IMR-90 (cell line): ENCODE measurements at regions not wholly inside any gene's neighbourhood (a gene's known extent, or its start where the extent isn't known, plus 50 kb on each side); places are given as distances from the start of the nearest gene placed in this dataset.

ENCODE experiments used
- ATAC-seq: fragments of 200-7000 bp; cut with Tn5 transposase; 2 replicates; pipeline ENCODE4 v1.9.1; 2020; ENCODE audit warnings: low read depth, mild to moderate bottlenecking, moderate library complexity
- BruUV-seq: library from RNA; stranded (reverse); fragments of 400-500 nt; replicated peaks from 2 replicates; lab custom pipeline; 2021; lab: Mats Ljungman, UMichigan
- CTCF ChIA-PET: fragments of 300-600 bp; formaldehyde crosslinking; extraction: SDS; loops from one replicate; lab custom pipeline; 2021; ENCODE audit warnings: antibody characterized with exemption; lab: Yijun Ruan, JAX
- POLR2A ChIA-PET: fragments of 300-600 bp; sonication (Branson Sonifier 250); formaldehyde crosslinking; loops from one replicate; lab custom pipeline; 2022; ENCODE audit warnings: antibody characterized with exemption; ENCODE audit not compliant: unreplicated experiment; lab: Charles Lee
- DNase-seq: peaks from one replicate; pipeline ENCODE4 v3.0.0; 2013
- H2AFZ ChIP-seq: replicated peaks from 2 replicates; pipeline ENCODE3; 2013; ENCODE audit warnings: low read length, mild to moderate bottlenecking; ENCODE audit not compliant: poor library complexity
- H2AK5ac ChIP-seq: 2 replicates; pipeline ENCODE4 v1.6.1; 2013; ENCODE audit warnings: low read depth, low read length, inconsistent platforms
- H2AK9ac ChIP-seq: replicated peaks from 2 replicates; pipeline ENCODE3; 2013; ENCODE audit warnings: mild to moderate bottlenecking, low read depth, low read length, moderate library complexity; ENCODE audit not compliant: poor library complexity
- H2BK120ac ChIP-seq: 2 replicates; pipeline ENCODE4 v1.6.1; 2013; ENCODE audit warnings: low read depth, low read length, inconsistent platforms
- H2BK15ac ChIP-seq: 3 replicates; pipeline ENCODE4 v1.6.1; 2013; ENCODE audit warnings: low read depth, low read length, inconsistent platforms
- H2BK20ac ChIP-seq: 2 replicates; pipeline ENCODE4 v1.6.1; 2013; ENCODE audit warnings: low read depth, mild to moderate bottlenecking, inconsistent platforms, low read length, moderate library complexity
- H2BK5ac ChIP-seq: 2 replicates; pipeline ENCODE4 v1.6.1; 2013; ENCODE audit warnings: mild to moderate bottlenecking, low read depth, low read length, inconsistent platforms; ENCODE audit not compliant: poor library complexity, severe bottlenecking
- H3K14ac ChIP-seq: replicated peaks from 2 replicates; pipeline ENCODE4 v1.6.1; 2013; ENCODE audit warnings: low read depth, low read length, inconsistent platforms
- H3K18ac ChIP-seq: 2 replicates; pipeline ENCODE4 v1.6.1; 2013; ENCODE audit warnings: low read depth, low read length, control low read depth
- H3K23ac ChIP-seq: 2 replicates; pipeline ENCODE4 v1.6.1; 2013; ENCODE audit warnings: low read depth, low read length, inconsistent platforms
- H3K27ac ChIP-seq: 2 replicates; pipeline ENCODE4 v1.5.1; 2013; ENCODE audit warnings: mild to moderate bottlenecking, control low read depth, low read length; ENCODE audit not compliant: insufficient read depth
- H3K27me3 ChIP-seq: 2 replicates; pipeline ENCODE4 v1.6.1; 2013; ENCODE audit warnings: low read length; ENCODE audit not compliant: control insufficient read depth, insufficient read depth
- H3K36me3 ChIP-seq: 2 replicates; pipeline ENCODE4 v1.6.1; 2013; ENCODE audit warnings: low read length, mixed read lengths; ENCODE audit not compliant: control insufficient read depth, insufficient read depth
- H3K4ac ChIP-seq: 2 replicates; pipeline ENCODE4 v1.6.1; 2013; ENCODE audit warnings: low read depth, low read length, inconsistent platforms
- H3K4me1 ChIP-seq: 2 replicates; pipeline ENCODE4 v1.6.1; 2013; ENCODE audit warnings: low read length, mixed read lengths; ENCODE audit not compliant: control insufficient read depth, insufficient read depth
- H3K4me2 ChIP-seq: 2 replicates; pipeline ENCODE4 v1.6.1; 2013; ENCODE audit warnings: low read depth, mild to moderate bottlenecking, control low read depth, low read length, moderate library complexity
- H3K4me3 ChIP-seq: 2 replicates; pipeline ENCODE4 v1.5.1; 2013; ENCODE audit warnings: low read depth, mild to moderate bottlenecking, control low read depth, low read length, moderate library complexity; ENCODE audit not compliant: insufficient read depth
- H3K56ac ChIP-seq: 2 replicates; pipeline ENCODE4 v1.6.1; 2013; ENCODE audit warnings: low read length, inconsistent platforms; ENCODE audit not compliant: insufficient read depth; ENCODE audit errors: extremely low read depth
- H3K79me1 ChIP-seq, 2 experiments: 2 replicates each; pipeline ENCODE4 v1.6.1; 2013; ENCODE audit warnings: low read length in 2 of 2, inconsistent platforms in 1 of 2, low read depth in 1 of 2
- H3K9ac ChIP-seq: 2 replicates; pipeline ENCODE4 v1.6.1; 2013; ENCODE audit warnings: low read depth, low read length, control low read depth
- H3K9me1 ChIP-seq: 2 replicates; pipeline ENCODE4 v1.6.1; 2013; ENCODE audit warnings: low read length, inconsistent platforms; ENCODE audit not compliant: insufficient read depth
- H3K9me3 ChIP-seq: 2 replicates; pipeline ENCODE4 v1.6.1; 2013; ENCODE audit warnings: low read length; ENCODE audit not compliant: control insufficient read depth, insufficient read depth
- H4K20me1 ChIP-seq: 2 replicates; pipeline ENCODE4 v1.6.1; 2013; ENCODE audit warnings: low read length, inconsistent platforms; ENCODE audit not compliant: insufficient read depth
- H4K5ac ChIP-seq: 2 replicates; pipeline ENCODE4 v1.6.1; 2013; ENCODE audit warnings: mild to moderate bottlenecking, low read depth, low read length, control low read depth
- H4K8ac ChIP-seq, 2 experiments: 2 replicates each; pipeline ENCODE4 v1.6.1; 2013; ENCODE audit warnings: low read depth in 2 of 2, low read length in 2 of 2, control low read depth in 1 of 2, inconsistent platforms in 1 of 2
- H4K91ac ChIP-seq: 2 replicates; pipeline ENCODE4 v1.6.1; 2013; ENCODE audit warnings: low read depth, low read length, inconsistent platforms; ENCODE audit not compliant: insufficient read depth
- CEBPB ChIP-seq: IDR thresholded peaks from 2 replicates; pipeline ENCODE4 v1.6.1; 2012; ENCODE audit warnings: low read depth, low read length, improper control_type of control experiment
- CHD1 ChIP-seq: IDR thresholded peaks from 2 replicates; pipeline ENCODE4 v1.6.1; 2012; ENCODE audit warnings: low read depth, low read length, improper control_type of control experiment
- CTCF ChIP-seq: conservative IDR thresholded peaks from 2 replicates; pipeline ENCODE4 v1.5.1; 2012; ENCODE audit warnings: mild to moderate bottlenecking, low read depth, low read length, improper control_type of control experiment
- ELK1 ChIP-seq: fragments of 150-350 bp; IDR thresholded peaks from 2 replicates; pipeline ENCODE4 v1.6.1; 2016; ENCODE audit warnings: low read depth, mild to moderate bottlenecking, low read length, moderate library complexity, borderline replicate concordance
- FOS ChIP-seq: fragments of 150-350 bp; IDR thresholded peaks from 2 replicates; pipeline ENCODE4 v1.6.1; 2016; ENCODE audit warnings: low read depth, low read length
- MAFK ChIP-seq: IDR thresholded peaks from 2 replicates; pipeline ENCODE4 v1.6.1; 2012; ENCODE audit warnings: low read depth, low read length, improper control_type of control experiment
- POLR2A ChIP-seq: IDR thresholded peaks from 2 replicates; pipeline ENCODE4 v1.6.1; 2012; ENCODE audit warnings: mild to moderate bottlenecking, low read depth, low read length
- WGBS, 2 experiments: methylation state at CpG; one replicate each; pipeline versions ENCODE4 v1.1.5 to v1.1.7; 2013; ENCODE audit warnings: missing lambda C conversion rate in 2 of 2; ENCODE audit not compliant: insufficient read length in 1 of 2; ENCODE audit errors: extremely low coverage in 2 of 2; 5-methylcytosine and 5-hydroxymethylcytosine counted together
- dilution Hi-C: fragments of 300-500 bp; cut with HindIII; formaldehyde crosslinking; loops from one replicate; pipeline ENCODE4 v1.14.3; 2018; ENCODE audit warnings: low sequenced_read_pairs; ENCODE audit not compliant: unreplicated experiment
- in situ Hi-C: fragments of 300-500 bp; cut with MboI; formaldehyde crosslinking; loops from 3 replicates; pipeline ENCODE4 v1.14.3; 2019; ENCODE audit warnings: low sequenced_read_pairs, inconsistent platforms, mixed read lengths
- intact Hi-C: fragments of 100-400 bp; cut with micrococcal nuclease; formaldehyde crosslinking; loops from 2 replicates; pipeline ENCODE4 v1.10.0; 2022

GRCh38 chr12:66799551-66799950 lies 120.7 kb upstream of the GRIP1 start:
- ATAC-seq (no peak), DNase-seq (no peak)
- CTCF ChIA-PET, result no interaction called here
- no peak overlapping the region for H3K14ac ChIP-seq
- H3K4me3 ChIP-seq, result no peak overlapping the region
- H3K23ac ChIP-seq, result no peak overlapping the region
- H3K4ac ChIP-seq, result no peak overlapping the region
- in situ Hi-C loops, result no loop called here
- no peak overlapping the region for H2AFZ ChIP-seq
- no peak overlapping the region for H2AK9ac ChIP-seq
- H3K79me1 ChIP-seq, result no peaks in the 10 kb centered on the region
- BruUV-seq, result no TSS peak
- no peak overlapping the region for H2AK5ac ChIP-seq
- WGBS, 2 experiments, result no CpG with 5 or more reads among the region's 2 CpGs
- H3K9me3 ChIP-seq, result no peaks in the 10 kb centered on the region
- H2BK20ac ChIP-seq, result no peak overlapping the region
- H3K56ac ChIP-seq, result no peak overlapping the region
- dilution Hi-C loops, result no loop called here
- no peaks in the 10 kb centered on the region for H3K36me3 ChIP-seq
- H4K20me1 ChIP-seq, result no peaks in the 10 kb centered on the region
- H2BK120ac ChIP-seq, result no peak overlapping the region
- no peak overlapping the region for H3K9ac ChIP-seq
- no peaks in the 10 kb centered on the region; the same call in 1 of the 2 replicates for H3K27me3 ChIP-seq
- no peaks in the 10 kb centered on the region for H3K4me1 ChIP-seq
- no peak for TF ChIP-seq ELK1
- TF ChIP-seq FOS, result no peak
- TF ChIP-seq POLR2A, result no peak
- no peak for TF ChIP-seq CEBPB
- TF ChIP-seq CHD1, result no peak
- no peak for TF ChIP-seq CTCF
- no peak for TF ChIP-seq MAFK
- H3K27ac ChIP-seq, result no peak overlapping the region
- no peak overlapping the region for H3K18ac ChIP-seq
- intact Hi-C loops, result no loop called here
- H4K8ac ChIP-seq, result no peak overlapping the region
- H2BK5ac ChIP-seq, result no peak overlapping the region
- H3K4me2 ChIP-seq, result no peak overlapping the region
- no peaks in the 10 kb centered on the region for H3K9me1 ChIP-seq
- no peak overlapping the region for H2BK15ac ChIP-seq
- POLR2A ChIA-PET, result no interaction called here
- H4K91ac ChIP-seq, result no peak overlapping the region
- no peak overlapping the region for H4K5ac ChIP-seq
